ENCODE measurements at regions not wholly inside any gene's neighbourhood (a gene's known extent, or its start where the extent isn't known, plus 50 kb on each side); places are given as distances from the start of the nearest gene placed in this dataset.

GRCh38 chr2:5467178-5467905 is 224.8 kb upstream of the SOX11 start:
- no peak for DNase-seq

- no peak for DNase-seq
Observed at GRCh38 chr2:5472673-5473072, 219.5 kb upstream of the SOX11 start.

DNA sequence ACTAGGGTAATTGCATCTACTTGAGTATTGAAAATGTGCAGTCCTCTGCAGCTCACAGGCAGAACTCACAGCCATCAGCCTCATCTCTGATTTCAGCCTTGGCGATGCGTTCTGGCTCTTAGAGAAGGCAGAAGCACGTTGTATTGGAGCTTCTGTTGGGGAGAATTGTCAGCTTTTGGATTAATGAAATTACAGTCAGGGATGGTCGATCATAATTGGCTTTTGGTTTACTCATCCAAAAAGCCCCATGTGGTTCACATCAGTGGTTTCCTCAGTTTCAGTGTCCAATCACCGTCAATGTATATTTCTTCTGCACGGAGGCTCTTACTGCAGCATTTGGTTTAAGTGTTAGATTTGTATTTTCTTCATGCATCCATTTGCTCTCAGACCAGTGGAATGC is 218.5 kb upstream of the SOX11 start:
- no peak for DNase-seq

DNA sequence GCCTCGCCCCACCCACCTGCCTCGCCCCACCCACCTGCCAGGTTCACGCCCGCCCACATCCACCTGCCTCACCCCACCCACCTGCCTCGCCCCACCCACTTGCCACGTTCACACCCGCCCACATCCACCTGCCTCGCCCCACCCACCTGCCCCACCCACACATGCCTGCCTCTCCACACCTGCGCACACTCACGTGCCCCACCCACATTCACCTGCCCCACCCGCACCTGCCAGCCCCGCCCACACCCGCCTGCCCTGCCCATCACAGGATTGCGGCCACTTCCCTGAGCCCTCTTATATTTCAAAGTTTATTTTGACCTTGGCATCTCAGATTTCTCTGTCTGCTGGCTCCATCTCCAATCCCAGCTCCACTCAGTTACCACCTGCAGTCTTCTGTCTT is 217.5 kb upstream of the SOX11 start:
- no peak for DNase-seq

DNA sequence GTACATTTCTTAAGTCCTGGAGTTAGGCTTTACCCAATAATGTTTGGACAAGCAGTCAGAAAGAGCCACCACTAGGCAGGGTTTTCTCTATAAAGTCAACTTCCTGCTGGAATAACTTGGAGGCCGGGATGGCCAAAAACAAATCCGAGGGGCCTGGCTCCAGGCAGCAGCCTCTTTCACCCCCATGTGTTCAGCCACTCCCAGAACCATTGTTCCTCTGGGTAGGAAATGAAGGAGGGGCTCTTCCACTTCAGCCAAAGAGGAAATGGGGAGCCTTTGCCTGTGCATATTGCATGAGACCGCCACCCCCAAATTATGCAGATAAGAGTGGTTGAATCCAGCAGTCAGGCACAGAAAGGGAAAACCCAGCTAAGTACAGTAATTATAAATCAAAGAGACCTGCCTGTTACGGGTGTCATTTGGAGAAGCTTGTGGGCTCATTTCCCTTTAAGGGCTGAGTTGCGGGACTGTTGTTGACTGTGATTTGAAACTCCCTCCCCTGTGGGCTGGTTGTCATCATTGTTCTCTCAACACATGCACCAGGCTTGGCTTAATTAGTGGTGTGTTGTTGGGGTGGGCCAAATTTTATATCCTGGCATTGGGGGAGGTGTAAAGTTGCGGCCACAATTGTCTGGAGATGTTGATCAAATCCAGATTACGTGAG is 212.8 kb upstream of the SOX11 start:
- DNase-seq = no peak

- no peak for DNase-seq
Observed at GRCh38 chr2:5482929-5483331, 209.3 kb upstream of the SOX11 start.

DNA sequence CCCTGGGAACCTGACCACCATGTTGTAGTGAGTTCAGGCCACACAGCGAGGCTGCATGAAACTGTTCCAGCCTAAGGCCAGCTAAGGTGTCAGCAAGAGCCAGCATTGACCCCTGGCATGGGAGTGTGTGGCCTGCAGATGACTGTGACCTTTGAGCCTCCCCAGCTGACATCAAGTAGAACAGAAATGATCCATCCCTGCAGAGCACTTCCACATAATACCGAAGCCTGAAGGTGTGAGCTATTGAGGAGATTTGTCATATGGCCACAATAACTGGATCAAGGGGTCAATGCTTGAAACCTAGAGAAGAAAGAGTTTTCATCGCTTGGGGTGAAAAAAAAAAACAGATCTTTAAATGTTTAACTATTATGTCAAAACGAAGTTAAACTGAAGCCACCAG is 207.3 kb upstream of the SOX11 start:
- DNase-seq = no peak

GRCh38 chr2:5491523-5491922 is 200.7 kb upstream of the SOX11 start:
- no peak for DNase-seq

GRCh38 chr2:5493256-5493655 is 198.9 kb upstream of the SOX11 start:
- DNase-seq = no peak

DNA sequence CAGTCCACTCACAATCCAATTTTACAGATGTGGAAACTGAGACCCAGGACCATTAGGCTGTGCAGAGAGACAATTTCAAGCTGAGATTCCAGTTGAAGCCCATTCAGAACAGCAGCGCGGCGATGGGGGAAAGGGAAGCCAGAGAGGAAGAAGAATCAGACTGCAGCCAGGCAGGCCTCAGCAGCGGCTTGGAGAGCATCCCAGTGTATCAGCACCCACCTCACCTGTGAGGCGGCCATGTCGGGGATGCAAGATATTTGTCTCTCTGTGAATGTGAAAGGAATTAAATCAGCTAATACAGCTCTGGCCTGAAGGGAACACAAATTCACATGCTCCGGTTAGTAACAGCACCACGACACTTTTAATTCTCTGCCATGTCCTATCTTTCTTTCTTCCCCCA is 198.0 kb upstream of the SOX11 start:
- no peak for DNase-seq

- DNase-seq = no peak
Observed at GRCh38 chr2:5495586-5495985, 196.6 kb upstream of the SOX11 start.

GRCh38 chr2:5497874-5498273 is 194.3 kb upstream of the SOX11 start:
- no peak for DNase-seq

GRCh38 chr2:5501807-5502206 is 190.4 kb upstream of the SOX11 start:
- DNase-seq = no peak

DNA sequence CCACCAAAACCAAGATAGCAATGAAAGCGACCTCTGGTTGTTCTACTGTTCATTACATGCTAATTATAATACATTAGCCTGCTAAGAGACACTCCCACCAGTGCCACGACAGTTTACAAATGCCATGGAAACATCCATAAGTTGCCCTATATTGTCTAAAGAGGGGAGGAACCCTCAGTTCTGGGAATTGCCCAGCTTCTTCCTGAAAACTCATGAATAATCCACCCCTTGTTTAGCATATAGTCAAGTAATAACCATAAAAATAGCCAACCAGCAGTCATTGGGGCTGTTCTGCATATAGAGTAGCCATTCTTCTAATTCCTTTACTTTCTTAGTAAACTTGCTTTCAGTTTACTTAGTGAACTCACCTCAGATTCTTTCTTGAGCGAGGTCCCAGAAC is 189.8 kb upstream of the SOX11 start:
- no peak for DNase-seq

DNA sequence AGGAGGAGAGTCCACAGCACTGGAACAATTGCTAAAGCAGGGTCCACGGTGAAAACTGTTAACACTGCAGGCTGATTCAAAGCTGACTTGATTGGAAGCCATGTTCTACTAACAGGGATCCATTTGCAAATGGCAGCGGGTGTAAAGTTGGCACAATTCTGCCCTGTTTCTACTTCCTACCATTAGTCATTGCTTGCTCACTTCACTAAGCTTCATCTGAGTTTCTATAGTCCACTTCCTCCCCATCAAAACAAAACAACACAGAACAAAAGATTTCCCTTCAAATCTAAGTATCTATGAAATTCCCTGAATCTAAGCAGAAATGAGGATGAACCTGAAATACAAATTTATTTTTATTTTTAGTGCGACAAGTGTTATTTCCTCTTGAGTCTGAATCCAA is 187.4 kb upstream of the SOX11 start:
- DNase-seq = no peak

- DNase-seq = no peak
Observed at GRCh38 chr2:5507367-5507766, 184.8 kb upstream of the SOX11 start.

DNA sequence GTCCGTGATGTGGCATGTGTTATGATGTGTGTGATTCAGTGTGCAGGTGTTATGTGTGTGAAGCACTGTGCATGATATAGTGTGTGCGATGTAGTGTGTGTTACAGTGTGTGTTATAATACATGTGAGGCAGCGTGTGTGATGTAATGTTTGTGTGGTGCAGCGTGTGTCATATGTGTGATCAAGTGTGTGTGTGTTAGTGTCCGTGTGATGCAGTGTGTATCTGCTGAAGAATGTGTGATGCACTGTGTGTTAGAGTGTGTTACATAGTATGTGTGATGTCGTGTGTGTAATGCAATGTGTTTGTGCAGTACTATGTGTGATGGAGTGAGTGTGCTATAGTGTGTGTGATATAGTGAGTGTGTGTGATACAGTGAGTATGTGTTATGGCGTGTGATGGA is 182.8 kb upstream of the SOX11 start:
- no peak for DNase-seq

GRCh38 chr2:5510082-5510481 is 182.1 kb upstream of the SOX11 start:
- no peak for DNase-seq

DNA sequence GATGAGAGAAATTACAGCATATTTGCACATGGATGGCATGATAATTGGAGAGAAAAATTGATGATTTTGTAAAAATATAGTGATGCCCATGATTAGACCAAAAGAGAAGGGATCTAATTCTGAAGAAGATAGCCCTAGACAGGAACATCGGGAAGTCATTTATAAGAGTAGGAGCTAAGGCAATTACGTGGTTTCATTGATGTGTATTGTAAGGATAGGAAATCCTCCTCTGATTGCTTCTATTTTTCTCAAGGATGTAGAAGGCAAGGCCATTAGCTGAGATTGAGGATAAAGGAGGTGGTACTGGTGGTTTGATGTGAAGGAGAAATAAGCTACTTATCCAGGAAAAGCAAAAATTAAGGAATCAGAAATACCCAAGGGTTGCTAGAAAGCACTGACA is 176.5 kb upstream of the SOX11 start:
- DNase-seq = no peak

DNA sequence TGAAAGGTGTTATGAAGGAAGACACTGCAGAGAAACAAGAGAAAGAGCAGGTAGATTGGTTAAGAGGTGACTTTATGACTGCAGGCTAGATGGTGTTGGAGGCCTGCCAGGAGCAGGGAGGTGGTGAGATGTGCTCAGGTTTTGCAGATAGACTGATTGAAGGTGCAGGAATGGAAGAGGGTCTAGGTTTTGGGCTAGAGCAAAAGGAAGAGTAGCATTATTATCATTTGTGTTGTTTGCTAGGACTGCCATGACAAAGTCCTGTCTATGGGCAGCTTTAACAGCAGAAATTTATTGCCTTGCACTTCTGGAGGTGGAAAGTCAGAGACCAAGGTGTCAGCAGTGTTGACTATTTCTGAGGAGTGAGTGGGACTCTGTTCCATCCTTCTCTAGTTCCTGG is 172.9 kb upstream of the SOX11 start:
- no peak for DNase-seq

- DNase-seq = no peak
Observed at GRCh38 chr2:5520463-5520972, 171.7 kb upstream of the SOX11 start.

DNA sequence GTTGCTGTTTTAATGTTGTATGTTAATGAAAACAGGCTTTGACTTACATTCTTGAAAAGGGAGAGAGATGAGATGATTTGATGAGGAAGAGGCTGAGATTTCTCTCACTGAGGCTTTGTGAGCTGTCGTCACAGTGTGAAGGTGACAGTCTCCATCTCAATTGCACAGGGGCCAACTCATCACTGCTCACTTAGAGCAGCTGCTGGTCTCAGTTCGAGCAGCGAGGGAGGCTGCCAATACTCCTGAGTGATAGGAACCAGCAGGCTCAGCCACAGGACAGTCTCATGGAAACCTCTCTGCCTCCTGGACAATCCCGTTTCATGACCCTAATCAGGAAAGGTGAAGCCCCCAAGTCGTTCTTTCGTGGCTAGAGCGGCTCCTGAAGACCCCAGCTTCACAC is 170.7 kb upstream of the SOX11 start:
- no peak for DNase-seq

GRCh38 chr2:5524551-5524950 is 167.6 kb upstream of the SOX11 start:
- DNase-seq = no peak

DNA sequence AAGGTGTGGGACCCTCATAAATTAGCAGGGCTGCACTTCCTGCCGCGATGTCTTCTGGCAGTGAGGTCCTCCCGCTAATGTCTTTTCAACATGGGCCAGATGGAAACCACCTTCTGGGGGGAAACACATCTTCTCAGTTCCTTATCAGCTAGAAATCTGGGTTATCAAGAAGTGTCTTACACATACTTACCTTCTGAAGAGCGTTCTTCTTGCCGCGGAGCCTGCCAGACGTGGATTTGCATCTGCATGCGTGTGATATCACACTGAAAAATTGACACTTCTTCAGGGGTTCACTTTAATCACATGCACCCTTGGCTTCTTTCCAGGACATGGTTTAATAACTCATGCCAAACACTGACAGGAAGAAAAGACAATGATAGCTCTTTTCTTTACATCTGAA is 163.5 kb upstream of the SOX11 start:
- DNase-seq = no peak

Data from SIG-M5 (cell line).